ENCODE measurements at regions not wholly inside any gene's neighbourhood (a gene's known extent, or its start where the extent isn't known, plus 50 kb on each side); places are given as distances from the start of the nearest gene placed in this dataset.

DNA sequence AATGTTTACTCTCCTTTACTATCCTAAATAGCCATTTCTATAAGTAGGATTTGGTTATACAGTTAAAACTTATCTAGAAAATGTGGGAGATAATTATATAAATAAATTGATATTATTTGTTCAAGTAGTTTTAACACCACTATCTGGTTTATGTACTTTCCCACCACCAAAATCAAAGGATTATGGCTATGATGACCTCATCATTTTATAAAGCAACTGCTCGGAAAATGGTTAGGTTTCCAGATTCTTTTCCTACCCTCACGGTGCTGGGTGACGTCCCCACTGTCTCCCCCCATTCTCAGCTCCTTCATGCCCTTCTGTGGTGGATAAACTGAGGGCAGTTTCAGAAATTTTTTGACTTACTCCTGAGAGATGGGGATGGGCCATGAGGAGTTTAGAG lies 1011.8 kb upstream of the ADGRL4 start:
- TF ChIP-seq EZH2phosphoT487 (IDR thresholded peaks at IDR 0.05; ENCODE audit: insufficient read depth, low read depth) (no peak), EZH2 (IDR thresholded peaks at IDR 0.05; ENCODE audit: insufficient read depth, poor library complexity, severe bottlenecking) (no peak)

Data from GM23248 (cell line).